VCaP (cell line): ENCODE measurements at regions not wholly inside any gene's neighbourhood (a gene's known extent, or its start where the extent isn't known, plus 50 kb on each side); places are given as distances from the start of the nearest gene placed in this dataset.

Experiments
- H3K27ac ChIP-seq: fragments of 450-650 bp; 2 replicates; pipeline ENCODE4 v1.5.1; 2017
- CTCF ChIP-seq: fragments of 450-650 bp; conservative IDR thresholded peaks from 2 replicates; pipeline ENCODE4 v1.5.1; 2017; ENCODE audit warnings: mild to moderate bottlenecking, moderate library complexity

DNA sequence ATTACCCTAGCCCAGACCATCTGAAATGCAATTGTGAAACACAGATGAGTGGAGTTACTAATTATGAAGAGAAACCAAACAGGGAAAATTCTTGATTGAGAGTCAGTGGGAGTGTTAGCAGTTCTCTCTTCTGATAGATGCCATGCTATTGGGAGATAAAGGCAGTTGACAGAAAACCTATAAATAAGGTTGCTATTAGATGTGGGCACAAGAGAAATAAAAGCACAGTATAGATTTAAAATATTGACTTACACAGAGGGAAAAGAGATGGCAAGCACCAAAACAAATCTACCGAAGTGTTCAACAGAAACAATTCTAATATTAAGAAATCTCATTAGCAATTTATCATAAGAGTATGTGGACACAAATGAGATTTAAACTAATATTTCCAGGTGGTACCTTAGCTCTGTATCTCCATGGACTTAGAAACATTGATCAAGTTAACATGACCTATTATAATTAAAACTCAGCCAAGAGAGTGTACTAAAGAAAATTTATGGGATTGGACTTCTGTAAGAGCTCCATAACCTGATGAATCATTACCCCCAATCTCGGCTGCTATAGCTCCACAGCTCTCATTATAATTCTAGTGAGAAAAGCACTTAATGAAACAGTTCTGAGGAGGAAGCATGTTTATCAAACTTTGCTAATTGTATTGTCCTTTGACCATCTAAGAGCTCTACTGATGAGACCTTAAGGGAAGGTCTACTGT is 665.0 kb upstream of the RIOK2 start:
- no peak for TF ChIP-seq CTCF
- H3K27ac ChIP-seq, result no peak overlapping the region

DNA sequence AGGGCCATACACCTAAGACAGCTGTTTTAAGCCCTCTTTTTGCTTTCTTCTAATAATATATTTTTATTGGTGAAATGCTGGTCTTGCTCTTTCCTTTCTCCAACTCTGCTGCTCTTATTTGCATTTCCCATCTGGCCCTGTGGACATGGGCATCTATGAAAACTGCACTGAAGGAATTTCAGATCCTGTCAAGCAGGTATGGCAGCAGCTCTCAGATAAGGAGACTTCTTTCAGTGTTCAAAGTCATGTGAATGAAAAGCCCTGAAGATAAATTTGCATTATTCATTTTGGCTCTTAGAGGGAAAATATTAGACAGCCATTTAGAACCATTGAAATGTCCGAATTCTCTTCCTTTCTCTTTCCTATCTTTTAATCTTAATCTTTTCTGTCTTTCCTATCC is 668.0 kb upstream of the RIOK2 start:
- no peak for TF ChIP-seq CTCF
- H3K27ac ChIP-seq, result no peak overlapping the region

- TF ChIP-seq CTCF, result no peak
- H3K27ac ChIP-seq, result no peak overlapping the region
These were observed 672.1 kb upstream of the RIOK2 start for GRCh38 chr5:97854871-97855762.

- no peak for TF ChIP-seq CTCF
These were observed 691.4 kb upstream of the RIOK2 start for GRCh38 chr5:97874491-97874890.

DNA sequence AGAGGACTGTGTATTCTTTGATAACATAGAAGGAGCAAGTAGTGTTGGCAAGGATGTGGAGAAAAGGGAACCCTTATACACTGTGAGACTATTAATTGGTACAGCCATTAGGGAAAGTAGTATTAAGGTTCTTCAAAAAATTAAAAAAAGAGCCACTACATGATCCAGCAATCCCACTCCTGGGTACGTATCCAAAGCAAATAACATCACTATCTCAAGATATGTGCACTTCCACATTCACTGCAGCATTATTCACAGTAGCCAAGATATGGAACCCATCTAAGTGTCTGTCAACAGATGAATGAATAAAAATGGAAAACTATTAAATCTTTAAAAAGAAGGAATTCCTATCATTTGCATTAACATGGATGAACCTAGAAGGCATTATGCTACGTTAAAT is 693.2 kb upstream of the RIOK2 start:
- no peak overlapping the region for H3K27ac ChIP-seq
- no peak for TF ChIP-seq CTCF

More at GRCh38 chr5:97874491-97874890, 691.4 kb upstream of the RIOK2 start:
- no peak overlapping the region for H3K27ac ChIP-seq

- TF ChIP-seq CTCF, result no peak
- no peak overlapping the region for H3K27ac ChIP-seq
These were observed 694.5 kb upstream of the RIOK2 start for GRCh38 chr5:97877588-97877987.

DNA sequence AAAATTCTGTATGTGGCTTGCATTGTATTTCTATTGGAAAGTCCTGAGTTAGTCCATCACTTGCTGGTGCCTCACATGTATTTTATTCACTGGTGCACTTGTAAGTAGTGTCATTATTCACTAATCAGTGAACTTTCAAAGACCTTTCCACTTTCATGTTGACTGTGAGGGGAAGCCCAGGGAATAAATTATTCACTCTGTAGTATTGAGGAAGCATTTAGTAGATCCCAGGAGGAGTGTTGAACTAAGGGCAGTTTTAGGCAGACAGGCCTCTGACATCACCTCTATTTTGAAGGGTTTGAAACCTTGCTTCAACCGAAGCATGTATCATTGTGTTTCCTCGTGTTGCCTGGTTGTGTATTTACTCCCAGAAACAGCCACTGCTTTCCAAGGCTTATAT is 705.4 kb upstream of the RIOK2 start:
- H3K27ac ChIP-seq, result no peak overlapping the region
- TF ChIP-seq CTCF, result no peak
